ENCODE measurements at regions not wholly inside any gene's neighbourhood (a gene's known extent, or its start where the extent isn't known, plus 50 kb on each side); places are given as distances from the start of the nearest gene placed in this dataset.

- Histone ChIP-seq H3K79me2 (no peaks in the 10 kb centered on the region), H3K4me3 (no peak overlapping the region), H3K9me3 (ENCODE audit: low read depth) (no peaks in the 10 kb centered on the region), H4K20me1 (ENCODE audit: insufficient read depth, poor library complexity, severe bottlenecking) (no peaks in the 10 kb centered on the region), H3K27ac (no peak overlapping the region), H3K4me1 (ENCODE audit: insufficient read depth) (no peaks in the 10 kb centered on the region), H2AFZ (no peak overlapping the region), H3K9me2 (replicated peaks; ENCODE audit: insufficient read depth) (no peaks in the 10 kb centered on the region), H3K4me2 (no peak overlapping the region), H3K27me3 (no peaks in the 10 kb centered on the region), H3K36me3 (replicated peaks; ENCODE audit: insufficient read depth, low read depth) (no peaks in the 10 kb centered on the region)
- DNase-seq (ENCODE audit: low spot score), result no peak
- over 99% methylated on average over 5 of the region's 5 CpGs for WGBS (ENCODE audit: low lambda C conversion rate, missing lambda C conversion rate)
- no peak for TF ChIP-seq EZH2phosphoT487 (IDR thresholded peaks at IDR 0.05; ENCODE audit: low read depth, severe bottlenecking, unreplicated experiment)
- TF ChIP-seq CTCF (IDR thresholded peaks at IDR 0.05; ENCODE audit: poor library complexity), result no peak
- no peak for TF ChIP-seq EZH2 (IDR thresholded peaks at IDR 0.05; ENCODE audit: borderline replicate concordance)
Observed at GRCh38 chr3:59572106-59572505, 522.3 kb upstream of the CFAP20DC start.

- Histone ChIP-seq H3K4me1 (ENCODE audit: insufficient read depth) (no peaks in the 10 kb centered on the region), H3K4me2 (no peak overlapping the region), H3K36me3 (replicated peaks; ENCODE audit: insufficient read depth, low read depth) (no peaks in the 10 kb centered on the region), H3K27ac (no peak overlapping the region), H3K9me3 (ENCODE audit: low read depth) (no peaks in the 10 kb centered on the region), H3K9me2 (replicated peaks; ENCODE audit: insufficient read depth) (no peaks in the 10 kb centered on the region), H2AFZ (no peak overlapping the region), H3K79me2 (no peaks in the 10 kb centered on the region), H3K27me3 (no peaks in the 10 kb centered on the region), H3K4me3 (no peak overlapping the region), H4K20me1 (ENCODE audit: insufficient read depth, poor library complexity, severe bottlenecking) (no peaks in the 10 kb centered on the region)
- no peak for DNase-seq (ENCODE audit: low spot score)
- no peak for TF ChIP-seq EZH2 (IDR thresholded peaks at IDR 0.05; ENCODE audit: borderline replicate concordance)
- no peak for TF ChIP-seq EZH2phosphoT487 (IDR thresholded peaks at IDR 0.05; ENCODE audit: low read depth, severe bottlenecking, unreplicated experiment)
- TF ChIP-seq CTCF (IDR thresholded peaks at IDR 0.05; ENCODE audit: poor library complexity), result no peak
- WGBS (ENCODE audit: low lambda C conversion rate, missing lambda C conversion rate), result 75% methylated on average over 1 of the region's 1 CpG
Observed at GRCh38 chr3:59570806-59571205, 521.0 kb upstream of the CFAP20DC start.

GRCh38 chr3:59567661-59568060 is 517.8 kb upstream of the CFAP20DC start:
- Histone ChIP-seq H3K4me3 (no peak overlapping the region), H3K9me2 (replicated peaks; ENCODE audit: insufficient read depth) (no peaks in the 10 kb centered on the region), H2AFZ (no peak overlapping the region), H4K20me1 (ENCODE audit: insufficient read depth, poor library complexity, severe bottlenecking) (no peaks in the 10 kb centered on the region), H3K27me3 (no peaks in the 10 kb centered on the region), H3K4me2 (no peak overlapping the region), H3K79me2 (no peaks in the 10 kb centered on the region), H3K27ac (no peak overlapping the region), H3K4me1 (ENCODE audit: insufficient read depth) (no peaks in the 10 kb centered on the region), H3K36me3 (replicated peaks; ENCODE audit: insufficient read depth, low read depth) (no peaks in the 10 kb centered on the region), H3K9me3 (ENCODE audit: low read depth) (no peaks in the 10 kb centered on the region)
- 82% methylated on average over 2 of the region's 2 CpGs for WGBS (ENCODE audit: low lambda C conversion rate, missing lambda C conversion rate)
- DNase-seq (ENCODE audit: low spot score), result no peak
- TF ChIP-seq CTCF (IDR thresholded peaks at IDR 0.05; ENCODE audit: poor library complexity) (no peak), EZH2phosphoT487 (IDR thresholded peaks at IDR 0.05; ENCODE audit: low read depth, severe bottlenecking, unreplicated experiment) (no peak), EZH2 (IDR thresholded peaks at IDR 0.05; ENCODE audit: borderline replicate concordance) (no peak)

GRCh38 chr3:59566481-59566975 is 516.7 kb upstream of the CFAP20DC start:
- Histone ChIP-seq H3K79me2 (no peaks in the 10 kb centered on the region), H3K4me3 (no peak overlapping the region)
- 79% methylated on average over 6 of the region's 6 CpGs for WGBS (ENCODE audit: low lambda C conversion rate, missing lambda C conversion rate)

More at GRCh38 chr3:59566481-59566975, 516.7 kb upstream of the CFAP20DC start:
- H3K27ac ChIP-seq, result no peak overlapping the region
- no peaks in the 10 kb centered on the region for H3K9me3 ChIP-seq (ENCODE audit: low read depth)
- H3K27me3 ChIP-seq, result peaks cover 9% of the 10 kb centered on the region
- no peak for TF ChIP-seq EZH2phosphoT487 (IDR thresholded peaks at IDR 0.05; ENCODE audit: low read depth, severe bottlenecking, unreplicated experiment)
- H3K36me3 ChIP-seq (replicated peaks; ENCODE audit: insufficient read depth, low read depth), result no peaks in the 10 kb centered on the region
- DNase-seq (ENCODE audit: low spot score), result no peak
- H3K4me1 ChIP-seq (ENCODE audit: insufficient read depth), result no peaks in the 10 kb centered on the region
- no peak overlapping the region for H3K4me2 ChIP-seq
- H2AFZ ChIP-seq, result no peak overlapping the region
- no peaks in the 10 kb centered on the region for H3K9me2 ChIP-seq (replicated peaks; ENCODE audit: insufficient read depth)
- H4K20me1 ChIP-seq (ENCODE audit: insufficient read depth, poor library complexity, severe bottlenecking), result no peaks in the 10 kb centered on the region

Measured in hepatocyte (in vitro differentiated cells).